ENCODE measurements at regions not wholly inside any gene's neighbourhood (a gene's known extent, or its start where the extent isn't known, plus 50 kb on each side); places are given as distances from the start of the nearest gene placed in this dataset.

DNA sequence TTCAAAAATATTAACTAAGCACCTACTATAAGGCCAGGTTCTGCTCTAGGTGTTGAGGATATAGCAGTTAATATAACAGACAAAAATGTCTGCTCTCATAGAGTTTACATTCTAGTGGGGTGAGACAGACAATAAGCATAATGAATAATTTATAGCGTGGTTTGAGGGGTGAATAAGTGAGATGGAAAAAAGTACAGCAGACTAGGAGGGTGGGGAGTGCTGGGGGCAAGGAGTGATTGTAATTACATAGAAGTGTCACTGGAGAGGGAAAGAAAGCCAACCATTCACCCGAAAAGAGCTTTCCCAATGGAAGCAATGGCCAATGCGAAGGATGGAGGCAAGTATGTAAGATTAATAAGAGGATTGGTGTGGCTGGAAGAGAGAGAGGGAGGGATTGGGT is 552.9 kb upstream of the KCNMB2 start:
- DNase-seq (ENCODE audit: low read depth): no peak
- H3K4me3 ChIP-seq (ENCODE audit: control insufficient read depth, low read depth, low read length): no peak overlapping the region
- no peak for TF ChIP-seq CTCF (conservative IDR thresholded peaks at IDR 0.05; ENCODE audit: control insufficient read depth, insufficient read depth, low read depth, low read length)

- no peak for DNase-seq (ENCODE audit: low read depth)
- TF ChIP-seq CTCF (conservative IDR thresholded peaks at IDR 0.05; ENCODE audit: control insufficient read depth, insufficient read depth, low read depth, low read length): no peak
Measured at GRCh38 chr3:177992993-177993970, 543.0 kb upstream of the KCNMB2 start.

DNA sequence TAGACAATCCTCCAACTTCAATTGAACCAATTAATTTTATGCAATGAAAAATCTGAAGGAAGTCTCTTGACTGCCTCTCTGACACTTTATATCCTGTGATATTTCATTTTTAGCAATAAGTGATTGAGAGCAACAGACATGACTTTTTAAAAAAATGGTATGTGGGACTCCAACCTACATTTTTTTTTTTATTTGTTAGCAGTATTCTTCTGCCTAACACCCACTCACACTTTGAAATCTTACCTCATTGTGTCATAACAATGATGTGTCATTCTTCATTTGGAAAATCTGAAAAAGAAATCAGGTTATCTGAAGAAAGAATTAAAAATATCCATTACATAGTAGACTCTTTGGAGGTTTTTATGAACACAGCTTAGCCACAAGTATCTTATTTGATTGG is 541.3 kb upstream of the KCNMB2 start:
- TF ChIP-seq CTCF (conservative IDR thresholded peaks at IDR 0.05; ENCODE audit: control insufficient read depth, insufficient read depth, low read depth, low read length): no peak
- no peak overlapping the region for H3K4me3 ChIP-seq (ENCODE audit: control insufficient read depth, low read depth, low read length)
- peak; percentile 42 for DNase-seq (ENCODE audit: low read depth)

More at GRCh38 chr3:177992993-177993970, 543.0 kb upstream of the KCNMB2 start:
- no peak overlapping the region for H3K4me3 ChIP-seq (ENCODE audit: control insufficient read depth, low read depth, low read length)

- TF ChIP-seq CTCF (conservative IDR thresholded peaks at IDR 0.05; ENCODE audit: control insufficient read depth, insufficient read depth, low read depth, low read length): no peak
Measured at GRCh38 chr3:177995381-177996085, 540.7 kb upstream of the KCNMB2 start.

GRCh38 chr3:178001670-178002101 is 534.5 kb upstream of the KCNMB2 start:
- no peak for TF ChIP-seq CTCF (conservative IDR thresholded peaks at IDR 0.05; ENCODE audit: control insufficient read depth, insufficient read depth, low read depth, low read length)
- no peak for DNase-seq (ENCODE audit: low read depth)
- H3K4me3 ChIP-seq (ENCODE audit: control insufficient read depth, low read depth, low read length): no peak overlapping the region

More at GRCh38 chr3:177995381-177996085, 540.7 kb upstream of the KCNMB2 start:
- H3K4me3 ChIP-seq (ENCODE audit: control insufficient read depth, low read depth, low read length): no peak overlapping the region
- DNase-seq (ENCODE audit: low read depth): no peak

- no peak for DNase-seq (ENCODE audit: low read depth)
- H3K4me3 ChIP-seq (ENCODE audit: control insufficient read depth, low read depth, low read length): no peak overlapping the region
- no peak for TF ChIP-seq CTCF (conservative IDR thresholded peaks at IDR 0.05; ENCODE audit: control insufficient read depth, insufficient read depth, low read depth, low read length)
Measured at GRCh38 chr3:178002113-178002512, 534.1 kb upstream of the KCNMB2 start.
